ENCODE measurements at regions not wholly inside any gene's neighbourhood (a gene's known extent, or its start where the extent isn't known, plus 50 kb on each side); places are given as distances from the start of the nearest gene placed in this dataset.

GRCh38 chr3:96428097-96428496 lies 386.3 kb upstream of the EPHA6 start:
- Histone ChIP-seq H3K27ac (no peak overlapping the region), H3K36me3 (replicated peaks) (no peaks in the 10 kb centered on the region), H3K4me3 (ENCODE audit: low read depth, low read length) (no peak overlapping the region), H3K27me3 (replicated peaks) (no peaks in the 10 kb centered on the region)
- TF ChIP-seq, protein P1, sequence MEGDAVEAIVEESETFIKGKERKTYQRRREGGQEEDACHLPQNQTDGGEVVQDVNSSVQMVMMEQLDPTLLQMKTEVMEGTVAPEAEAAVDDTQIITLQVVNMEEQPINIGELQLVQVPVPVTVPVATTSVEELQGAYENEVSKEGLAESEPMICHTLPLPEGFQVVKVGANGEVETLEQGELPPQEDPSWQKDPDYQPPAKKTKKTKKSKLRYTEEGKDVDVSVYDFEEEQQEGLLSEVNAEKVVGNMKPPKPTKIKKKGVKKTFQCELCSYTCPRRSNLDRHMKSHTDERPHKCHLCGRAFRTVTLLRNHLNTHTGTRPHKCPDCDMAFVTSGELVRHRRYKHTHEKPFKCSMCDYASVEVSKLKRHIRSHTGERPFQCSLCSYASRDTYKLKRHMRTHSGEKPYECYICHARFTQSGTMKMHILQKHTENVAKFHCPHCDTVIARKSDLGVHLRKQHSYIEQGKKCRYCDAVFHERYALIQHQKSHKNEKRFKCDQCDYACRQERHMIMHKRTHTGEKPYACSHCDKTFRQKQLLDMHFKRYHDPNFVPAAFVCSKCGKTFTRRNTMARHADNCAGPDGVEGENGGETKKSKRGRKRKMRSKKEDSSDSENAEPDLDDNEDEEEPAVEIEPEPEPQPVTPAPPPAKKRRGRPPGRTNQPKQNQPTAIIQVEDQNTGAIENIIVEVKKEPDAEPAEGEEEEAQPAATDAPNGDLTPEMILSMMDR (IDR thresholded peaks at IDR 0.05; ENCODE audit: low read depth, low read length, missing control alignments), result no peak
- no peak for DNase-seq
- in situ Hi-C loops (cut with HindIII; ENCODE audit: low pct_ligation_motif_present, low sequenced_read_pairs), result no loop called here

DNA sequence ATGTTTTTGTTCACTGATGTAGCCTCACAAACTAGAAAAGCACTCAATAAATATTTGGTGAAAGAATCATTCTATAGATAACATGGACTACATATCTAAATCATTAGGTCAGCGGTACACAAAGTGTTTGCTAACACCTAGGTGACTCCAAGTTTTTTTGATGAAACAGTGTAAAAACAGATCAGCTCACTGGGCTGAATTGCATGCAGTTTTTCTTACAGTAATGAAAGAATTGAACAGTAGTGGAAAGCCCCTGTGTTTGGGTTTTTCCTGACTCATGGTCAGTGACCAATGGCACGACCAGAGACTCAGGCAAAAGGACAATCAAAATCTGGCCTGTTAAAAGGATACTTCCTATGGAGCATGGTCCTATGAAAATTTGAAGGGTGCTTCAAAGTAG lies 384.3 kb upstream of the EPHA6 start:
- DNase-seq, result no peak
- TF ChIP-seq, protein P1 (IDR thresholded peaks at IDR 0.05; ENCODE audit: low read depth, low read length, missing control alignments), result no peak
- Histone ChIP-seq H3K4me3 (ENCODE audit: low read depth, low read length) (no peak overlapping the region), H3K36me3 (replicated peaks) (no peaks in the 10 kb centered on the region), H3K27me3 (replicated peaks) (no peaks in the 10 kb centered on the region), H3K27ac (no peak overlapping the region)
- in situ Hi-C loops (cut with HindIII; ENCODE audit: low pct_ligation_motif_present, low sequenced_read_pairs), result no loop called here

GRCh38 chr3:96434651-96435050 lies 379.7 kb upstream of the EPHA6 start:
- Histone ChIP-seq H3K4me3 (ENCODE audit: low read depth, low read length) (no peak overlapping the region), H3K27me3 (replicated peaks) (no peaks in the 10 kb centered on the region), H3K36me3 (replicated peaks) (no peaks in the 10 kb centered on the region), H3K27ac (no peak overlapping the region)
- no peak for DNase-seq
- TF ChIP-seq, protein P1 (IDR thresholded peaks at IDR 0.05; ENCODE audit: low read depth, low read length, missing control alignments), result no peak
- in situ Hi-C loops (cut with HindIII; ENCODE audit: low pct_ligation_motif_present, low sequenced_read_pairs), result no loop called here

DNA sequence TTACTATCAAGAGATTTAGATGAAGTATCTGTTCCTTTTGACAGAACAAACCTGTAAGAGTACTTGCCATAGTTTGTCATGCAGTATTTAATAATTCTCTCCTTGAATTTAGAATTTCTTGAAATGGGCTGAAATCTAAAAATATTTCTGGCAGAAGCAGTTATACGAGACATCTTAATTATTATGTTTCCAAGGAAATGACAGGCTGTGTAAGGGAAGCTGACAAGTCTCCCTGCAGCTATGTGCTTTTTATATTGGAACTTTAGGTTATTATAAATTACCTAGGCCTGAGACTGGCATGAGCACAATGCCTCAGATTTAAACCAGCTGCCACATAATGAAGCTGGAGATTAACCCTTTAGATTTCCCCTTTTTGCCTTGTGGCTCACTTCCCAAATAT lies 365.0 kb upstream of the EPHA6 start:
- DNase-seq, result no peak
- no peak overlapping the region for H3K4me3 ChIP-seq (ENCODE audit: low read depth, low read length)
- TF ChIP-seq, protein P1 (IDR thresholded peaks at IDR 0.05; ENCODE audit: low read depth, low read length, missing control alignments), result no peak
- no peaks in the 10 kb centered on the region for H3K27me3 ChIP-seq (replicated peaks)
- H3K36me3 ChIP-seq (replicated peaks), result no peaks in the 10 kb centered on the region
- H3K27ac ChIP-seq, result no peak overlapping the region
- in situ Hi-C loops (cut with HindIII; ENCODE audit: low pct_ligation_motif_present, low sequenced_read_pairs), result no loop called here

DNA sequence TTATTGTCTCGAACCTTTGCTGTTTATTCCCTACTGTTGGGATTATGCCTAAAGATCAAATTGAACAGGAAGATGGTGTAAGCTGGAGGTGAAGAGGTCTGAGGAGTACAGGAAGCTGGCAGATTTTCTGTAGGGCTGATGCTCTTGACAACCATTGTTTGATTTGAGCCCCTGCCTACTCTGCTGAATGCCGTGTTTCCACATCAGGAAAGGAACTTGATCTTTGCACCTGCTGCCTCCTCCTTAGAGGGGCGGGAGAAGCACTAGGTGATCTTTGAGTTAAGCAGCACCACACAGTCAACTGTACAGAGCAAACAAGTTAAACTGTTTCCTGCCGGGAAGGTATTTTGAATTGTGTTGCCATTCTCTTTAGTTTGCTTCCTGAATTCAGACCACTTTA lies 364.6 kb upstream of the EPHA6 start:
- in situ Hi-C loops (cut with HindIII; ENCODE audit: low pct_ligation_motif_present, low sequenced_read_pairs), result no loop called here
- H3K27me3 ChIP-seq (replicated peaks), result no peaks in the 10 kb centered on the region
- H3K27ac ChIP-seq, result no peak overlapping the region
- no peak for DNase-seq
- TF ChIP-seq, protein P1 (IDR thresholded peaks at IDR 0.05; ENCODE audit: low read depth, low read length, missing control alignments), result no peak
- no peak overlapping the region for H3K4me3 ChIP-seq (ENCODE audit: low read depth, low read length)
- no peaks in the 10 kb centered on the region for H3K36me3 ChIP-seq (replicated peaks)

DNA sequence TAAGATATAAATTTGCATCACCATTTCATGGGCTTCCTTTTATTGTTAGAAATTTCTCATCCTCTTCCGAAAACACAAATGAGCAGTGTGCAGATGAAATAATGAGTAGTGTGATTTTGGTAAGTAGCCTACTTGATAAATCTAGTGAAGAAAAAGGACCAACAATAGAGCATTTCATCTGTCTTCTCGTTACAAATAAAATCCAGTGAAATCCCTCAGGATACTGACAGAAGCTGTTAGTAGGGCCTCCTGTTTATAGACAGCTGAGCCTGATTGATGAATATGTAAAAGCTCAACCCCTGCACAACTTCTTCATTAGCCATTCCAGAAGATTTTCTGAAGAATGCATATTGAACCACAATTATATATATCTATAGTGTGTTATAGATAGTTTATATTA lies 363.7 kb upstream of the EPHA6 start:
- in situ Hi-C loops (cut with HindIII; ENCODE audit: low pct_ligation_motif_present, low sequenced_read_pairs), result no loop called here
- Histone ChIP-seq H3K36me3 (replicated peaks) (no peaks in the 10 kb centered on the region), H3K27ac (no peak overlapping the region), H3K27me3 (replicated peaks) (no peaks in the 10 kb centered on the region), H3K4me3 (ENCODE audit: low read depth, low read length) (no peak overlapping the region)
- TF ChIP-seq, protein P1 (IDR thresholded peaks at IDR 0.05; ENCODE audit: low read depth, low read length, missing control alignments), result no peak
- DNase-seq, result no peak
